ENCODE measurements at regions not wholly inside any gene's neighbourhood (a gene's known extent, or its start where the extent isn't known, plus 50 kb on each side); places are given as distances from the start of the nearest gene placed in this dataset.
"Not testable (repeated sequence)": the region's sequence is repeated elsewhere in the genome, so short reads cannot be mapped to it uniquely, and the experiment has no call there.

GRCh38 chr2:34547340-34547739 lies 948.2 kb upstream of the FAM98A start:
- no peak for DNase-seq (ENCODE audit: low spot score)

- DNase-seq (ENCODE audit: low spot score): no peak
These were observed 946.5 kb upstream of the FAM98A start for GRCh38 chr2:34545486-34546136.

- DNase-seq (ENCODE audit: low spot score): no peak
These were observed 935.7 kb upstream of the FAM98A start for GRCh38 chr2:34534761-34535160.

GRCh38 chr2:34534341-34534740 lies 935.2 kb upstream of the FAM98A start:
- no peak for DNase-seq (ENCODE audit: low spot score)

- no peak for DNase-seq (ENCODE audit: low spot score)
These were observed 934.6 kb upstream of the FAM98A start for GRCh38 chr2:34533585-34534183.

GRCh38 chr2:34529965-34530364 lies 930.9 kb upstream of the FAM98A start:
- DNase-seq (ENCODE audit: low spot score): no peak

- DNase-seq (ENCODE audit: low spot score): no peak
These were observed 924.9 kb upstream of the FAM98A start for GRCh38 chr2:34523958-34524514.

- no peak for DNase-seq (ENCODE audit: low spot score)
These were observed 920.6 kb upstream of the FAM98A start for GRCh38 chr2:34519659-34520058.

- no peak for DNase-seq (ENCODE audit: low spot score)
These were observed 899.5 kb upstream of the FAM98A start for GRCh38 chr2:34498561-34498960.

- DNase-seq (ENCODE audit: low spot score): not testable (repeated sequence)
These were observed 895.1 kb upstream of the FAM98A start for GRCh38 chr2:34494192-34494591.

- DNase-seq (ENCODE audit: low spot score): no peak
These were observed 893.7 kb upstream of the FAM98A start for GRCh38 chr2:34492561-34493455.

- DNase-seq (ENCODE audit: low spot score): no peak
These were observed 887.9 kb upstream of the FAM98A start for GRCh38 chr2:34486965-34487364.

GRCh38 chr2:34481542-34481941 lies 882.4 kb upstream of the FAM98A start:
- DNase-seq (ENCODE audit: low spot score): no peak

GRCh38 chr2:34480366-34480765 lies 881.3 kb upstream of the FAM98A start:
- DNase-seq (ENCODE audit: low spot score): no peak

GRCh38 chr2:34475156-34475555 lies 876.1 kb upstream of the FAM98A start:
- no peak for DNase-seq (ENCODE audit: low spot score)

- no peak for DNase-seq (ENCODE audit: low spot score)
These were observed 875.5 kb upstream of the FAM98A start for GRCh38 chr2:34474646-34475045.

- DNase-seq (ENCODE audit: low spot score): no peak
These were observed 848.0 kb upstream of the FAM98A start for GRCh38 chr2:34447097-34447496.

GRCh38 chr2:34423301-34423700 lies 824.2 kb upstream of the FAM98A start:
- no peak for DNase-seq (ENCODE audit: low spot score)

- no peak for DNase-seq (ENCODE audit: low spot score)
These were observed 820.8 kb upstream of the FAM98A start for GRCh38 chr2:34419856-34420255.

GRCh38 chr2:34416856-34417255 lies 817.8 kb upstream of the FAM98A start:
- DNase-seq (ENCODE audit: low spot score): no peak

GRCh38 chr2:34414856-34415255 lies 815.8 kb upstream of the FAM98A start:
- no peak for DNase-seq (ENCODE audit: low spot score)

GRCh38 chr2:34408100-34408499 lies 809.0 kb upstream of the FAM98A start:
- DNase-seq (ENCODE audit: low spot score): no peak

GRCh38 chr2:34403512-34403911 lies 804.4 kb upstream of the FAM98A start:
- no peak for DNase-seq (ENCODE audit: low spot score)
